IMR-90 (cell line): ENCODE measurements at regions not wholly inside any gene's neighbourhood (a gene's known extent, or its start where the extent isn't known, plus 50 kb on each side); places are given as distances from the start of the nearest gene placed in this dataset.

Source experiments
- ATAC-seq: fragments of 200-7000 bp; cut with Tn5 transposase; 2 replicates; pipeline ENCODE4 v1.9.1; 2020; ENCODE audit warnings: low read depth, mild to moderate bottlenecking, moderate library complexity
- BruUV-seq: library from RNA; stranded (reverse); fragments of 400-500 nt; replicated peaks from 2 replicates; lab custom pipeline; 2021; lab: Mats Ljungman, UMichigan
- CTCF ChIA-PET: fragments of 300-600 bp; formaldehyde crosslinking; extraction: SDS; loops from one replicate; lab custom pipeline; 2021; ENCODE audit warnings: antibody characterized with exemption; lab: Yijun Ruan, JAX
- POLR2A ChIA-PET: fragments of 300-600 bp; sonication (Branson Sonifier 250); formaldehyde crosslinking; loops from one replicate; lab custom pipeline; 2022; ENCODE audit warnings: antibody characterized with exemption; ENCODE audit not compliant: unreplicated experiment; lab: Charles Lee
- DNase-seq: peaks from one replicate; pipeline ENCODE4 v3.0.0; 2013
- H2AFZ ChIP-seq: replicated peaks from 2 replicates; pipeline ENCODE3; 2013; ENCODE audit warnings: low read length, mild to moderate bottlenecking; ENCODE audit not compliant: poor library complexity
- H2AK5ac ChIP-seq: 2 replicates; pipeline ENCODE4 v1.6.1; 2013; ENCODE audit warnings: low read depth, low read length, inconsistent platforms
- H2AK9ac ChIP-seq: replicated peaks from 2 replicates; pipeline ENCODE3; 2013; ENCODE audit warnings: mild to moderate bottlenecking, low read depth, low read length, moderate library complexity; ENCODE audit not compliant: poor library complexity
- H2BK120ac ChIP-seq: 2 replicates; pipeline ENCODE4 v1.6.1; 2013; ENCODE audit warnings: low read depth, low read length, inconsistent platforms
- H2BK15ac ChIP-seq: 3 replicates; pipeline ENCODE4 v1.6.1; 2013; ENCODE audit warnings: low read depth, low read length, inconsistent platforms
- H2BK20ac ChIP-seq: 2 replicates; pipeline ENCODE4 v1.6.1; 2013; ENCODE audit warnings: low read depth, mild to moderate bottlenecking, inconsistent platforms, low read length, moderate library complexity
- H2BK5ac ChIP-seq: 2 replicates; pipeline ENCODE4 v1.6.1; 2013; ENCODE audit warnings: mild to moderate bottlenecking, low read depth, low read length, inconsistent platforms; ENCODE audit not compliant: poor library complexity, severe bottlenecking
- H3K14ac ChIP-seq: replicated peaks from 2 replicates; pipeline ENCODE4 v1.6.1; 2013; ENCODE audit warnings: low read depth, low read length, inconsistent platforms
- H3K18ac ChIP-seq: 2 replicates; pipeline ENCODE4 v1.6.1; 2013; ENCODE audit warnings: low read depth, low read length, control low read depth
- H3K23ac ChIP-seq: 2 replicates; pipeline ENCODE4 v1.6.1; 2013; ENCODE audit warnings: low read depth, low read length, inconsistent platforms
- H3K27ac ChIP-seq: 2 replicates; pipeline ENCODE4 v1.5.1; 2013; ENCODE audit warnings: mild to moderate bottlenecking, control low read depth, low read length; ENCODE audit not compliant: insufficient read depth
- H3K27me3 ChIP-seq: 2 replicates; pipeline ENCODE4 v1.6.1; 2013; ENCODE audit warnings: low read length; ENCODE audit not compliant: control insufficient read depth, insufficient read depth
- H3K36me3 ChIP-seq: 2 replicates; pipeline ENCODE4 v1.6.1; 2013; ENCODE audit warnings: low read length, mixed read lengths; ENCODE audit not compliant: control insufficient read depth, insufficient read depth
- H3K4ac ChIP-seq: 2 replicates; pipeline ENCODE4 v1.6.1; 2013; ENCODE audit warnings: low read depth, low read length, inconsistent platforms
- H3K4me1 ChIP-seq: 2 replicates; pipeline ENCODE4 v1.6.1; 2013; ENCODE audit warnings: low read length, mixed read lengths; ENCODE audit not compliant: control insufficient read depth, insufficient read depth
- H3K4me2 ChIP-seq: 2 replicates; pipeline ENCODE4 v1.6.1; 2013; ENCODE audit warnings: low read depth, mild to moderate bottlenecking, control low read depth, low read length, moderate library complexity
- H3K4me3 ChIP-seq: 2 replicates; pipeline ENCODE4 v1.5.1; 2013; ENCODE audit warnings: low read depth, mild to moderate bottlenecking, control low read depth, low read length, moderate library complexity; ENCODE audit not compliant: insufficient read depth
- H3K56ac ChIP-seq: 2 replicates; pipeline ENCODE4 v1.6.1; 2013; ENCODE audit warnings: low read length, inconsistent platforms; ENCODE audit not compliant: insufficient read depth; ENCODE audit errors: extremely low read depth
- H3K79me1 ChIP-seq, 2 experiments: 2 replicates each; pipeline ENCODE4 v1.6.1; 2013; ENCODE audit warnings: low read length in 2 of 2, inconsistent platforms in 1 of 2, low read depth in 1 of 2
- H3K9ac ChIP-seq: 2 replicates; pipeline ENCODE4 v1.6.1; 2013; ENCODE audit warnings: low read depth, low read length, control low read depth
- H3K9me1 ChIP-seq: 2 replicates; pipeline ENCODE4 v1.6.1; 2013; ENCODE audit warnings: low read length, inconsistent platforms; ENCODE audit not compliant: insufficient read depth
- H3K9me3 ChIP-seq: 2 replicates; pipeline ENCODE4 v1.6.1; 2013; ENCODE audit warnings: low read length; ENCODE audit not compliant: control insufficient read depth, insufficient read depth
- H4K20me1 ChIP-seq: 2 replicates; pipeline ENCODE4 v1.6.1; 2013; ENCODE audit warnings: low read length, inconsistent platforms; ENCODE audit not compliant: insufficient read depth
- H4K5ac ChIP-seq: 2 replicates; pipeline ENCODE4 v1.6.1; 2013; ENCODE audit warnings: mild to moderate bottlenecking, low read depth, low read length, control low read depth
- H4K8ac ChIP-seq, 2 experiments: 2 replicates each; pipeline ENCODE4 v1.6.1; 2013; ENCODE audit warnings: low read depth in 2 of 2, low read length in 2 of 2, control low read depth in 1 of 2, inconsistent platforms in 1 of 2
- H4K91ac ChIP-seq: 2 replicates; pipeline ENCODE4 v1.6.1; 2013; ENCODE audit warnings: low read depth, low read length, inconsistent platforms; ENCODE audit not compliant: insufficient read depth
- CEBPB ChIP-seq: IDR thresholded peaks from 2 replicates; pipeline ENCODE4 v1.6.1; 2012; ENCODE audit warnings: low read depth, low read length, improper control_type of control experiment
- ELK1 ChIP-seq: fragments of 150-350 bp; IDR thresholded peaks from 2 replicates; pipeline ENCODE4 v1.6.1; 2016; ENCODE audit warnings: low read depth, mild to moderate bottlenecking, low read length, moderate library complexity, borderline replicate concordance
- FOS ChIP-seq: fragments of 150-350 bp; IDR thresholded peaks from 2 replicates; pipeline ENCODE4 v1.6.1; 2016; ENCODE audit warnings: low read depth, low read length
- MAZ ChIP-seq: IDR thresholded peaks from 2 replicates; pipeline ENCODE4 v1.6.1; 2012; ENCODE audit warnings: low read depth, mild to moderate bottlenecking, low read length, improper control_type of control experiment, moderate library complexity, borderline replicate concordance
- NFE2L2 ChIP-seq: fragments of 150-350 bp; IDR thresholded peaks from 2 replicates; pipeline ENCODE4 v1.6.1; 2016; ENCODE audit warnings: low read depth, mild to moderate bottlenecking, low read length
- RCOR1 ChIP-seq: IDR thresholded peaks from 2 replicates; pipeline ENCODE4 v1.6.1; 2012; ENCODE audit warnings: mild to moderate bottlenecking, low read length, improper control_type of control experiment; ENCODE audit not compliant: insufficient replicate concordance
- WGBS, 2 experiments: methylation state at CpG; one replicate each; pipeline versions ENCODE4 v1.1.5 to v1.1.7; 2013; ENCODE audit warnings: missing lambda C conversion rate in 2 of 2; ENCODE audit not compliant: insufficient read length in 1 of 2; ENCODE audit errors: extremely low coverage in 2 of 2; 5-methylcytosine and 5-hydroxymethylcytosine counted together
- dilution Hi-C: fragments of 300-500 bp; cut with HindIII; formaldehyde crosslinking; loops from one replicate; pipeline ENCODE4 v1.14.3; 2018; ENCODE audit warnings: low sequenced_read_pairs; ENCODE audit not compliant: unreplicated experiment
- in situ Hi-C: fragments of 300-500 bp; cut with MboI; formaldehyde crosslinking; loops from 3 replicates; pipeline ENCODE4 v1.14.3; 2019; ENCODE audit warnings: low sequenced_read_pairs, inconsistent platforms, mixed read lengths
- intact Hi-C: fragments of 100-400 bp; cut with micrococcal nuclease; formaldehyde crosslinking; loops from 2 replicates; pipeline ENCODE4 v1.10.0; 2022
- TF ChIP-seq, protein P1 (sequence below): conservative IDR thresholded peaks from 2 replicates; pipeline ENCODE4 v1.5.1; 2012; ENCODE audit warnings: mild to moderate bottlenecking, low read depth, low read length, improper control_type of control experiment

DNA sequence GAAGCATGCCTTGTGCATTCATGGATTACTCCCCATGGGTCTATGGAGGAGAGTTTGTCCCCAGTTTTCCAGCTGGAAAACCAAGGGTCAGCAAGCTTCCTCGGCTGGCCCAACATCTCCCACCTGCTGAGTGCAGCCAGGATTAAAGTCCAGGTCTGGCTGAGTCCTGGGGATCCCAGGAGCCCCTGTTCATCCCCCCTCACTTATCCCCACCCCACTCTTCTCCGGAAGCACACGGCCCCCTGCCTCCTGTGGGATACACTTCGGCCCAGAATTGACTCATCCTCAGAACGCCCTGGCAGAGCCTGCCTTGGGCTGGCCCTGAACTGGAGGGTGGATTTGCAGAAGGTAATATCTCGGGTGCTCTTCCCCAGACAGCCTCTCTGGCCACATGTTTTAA is 276.1 kb downstream of the NPHP4 start:
- H3K4me1 ChIP-seq: no peaks in the 10 kb centered on the region
- in situ Hi-C loops: no loop called here
- CTCF ChIA-PET: no interaction called here

More for the DNA sequence above, 276.1 kb downstream of the NPHP4 start:
- Histone ChIP-seq H3K18ac (no peak overlapping the region), H3K27ac (no peak overlapping the region), H2BK5ac (no peak overlapping the region), H3K4me2 (no peak overlapping the region), H2AK9ac (no peak overlapping the region), H4K5ac (no peak overlapping the region), H2BK15ac (no peak overlapping the region), H2AK5ac (no peak overlapping the region), H4K8ac (no peak overlapping the region), H3K9ac (no peak overlapping the region), H2BK120ac (no peak overlapping the region), H3K23ac (no peak overlapping the region), H4K20me1 (no peaks in the 10 kb centered on the region), H3K9me3 (peaks cover 46% of the 10 kb centered on the region), H4K91ac (no peak overlapping the region), H3K14ac (no peak overlapping the region), H2BK20ac (no peak overlapping the region), H3K4ac (no peak overlapping the region), H3K27me3 (no peaks in the 10 kb centered on the region), H3K4me3 (no peak overlapping the region), H3K56ac (no peak overlapping the region), H3K79me1 (no peaks in the 10 kb centered on the region), H3K9me1 (no peaks in the 10 kb centered on the region), H3K36me3 (no peaks in the 10 kb centered on the region), H2AFZ (no peak overlapping the region)
- dilution Hi-C loops (no loop called here), intact Hi-C loops (no loop called here)
- WGBS, 2 experiments: no CpG with 5 or more reads among the region's 6 CpGs
- POLR2A ChIA-PET: no interaction called here
- no peak for TF ChIP-seq CEBPB
- TF ChIP-seq RCOR1: no peak
- TF ChIP-seq, protein P1, sequence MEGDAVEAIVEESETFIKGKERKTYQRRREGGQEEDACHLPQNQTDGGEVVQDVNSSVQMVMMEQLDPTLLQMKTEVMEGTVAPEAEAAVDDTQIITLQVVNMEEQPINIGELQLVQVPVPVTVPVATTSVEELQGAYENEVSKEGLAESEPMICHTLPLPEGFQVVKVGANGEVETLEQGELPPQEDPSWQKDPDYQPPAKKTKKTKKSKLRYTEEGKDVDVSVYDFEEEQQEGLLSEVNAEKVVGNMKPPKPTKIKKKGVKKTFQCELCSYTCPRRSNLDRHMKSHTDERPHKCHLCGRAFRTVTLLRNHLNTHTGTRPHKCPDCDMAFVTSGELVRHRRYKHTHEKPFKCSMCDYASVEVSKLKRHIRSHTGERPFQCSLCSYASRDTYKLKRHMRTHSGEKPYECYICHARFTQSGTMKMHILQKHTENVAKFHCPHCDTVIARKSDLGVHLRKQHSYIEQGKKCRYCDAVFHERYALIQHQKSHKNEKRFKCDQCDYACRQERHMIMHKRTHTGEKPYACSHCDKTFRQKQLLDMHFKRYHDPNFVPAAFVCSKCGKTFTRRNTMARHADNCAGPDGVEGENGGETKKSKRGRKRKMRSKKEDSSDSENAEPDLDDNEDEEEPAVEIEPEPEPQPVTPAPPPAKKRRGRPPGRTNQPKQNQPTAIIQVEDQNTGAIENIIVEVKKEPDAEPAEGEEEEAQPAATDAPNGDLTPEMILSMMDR: no peak
- TF ChIP-seq MAZ: no peak
- no peak for TF ChIP-seq FOS
- no peak for TF ChIP-seq NFE2L2
- no peak for TF ChIP-seq ELK1
- no peak for DNase-seq
- ATAC-seq: no peak
- BruUV-seq: no TSS peak
